GM20431 (cell line): ENCODE measurements at regions not wholly inside any gene's neighbourhood (a gene's known extent, or its start where the extent isn't known, plus 50 kb on each side); places are given as distances from the start of the nearest gene placed in this dataset.
"Not testable (repeated sequence)": the region's sequence is repeated elsewhere in the genome, so short reads cannot be mapped to it uniquely, and the experiment has no call there.

Source experiments
- in situ Hi-C: fragments of 300-500 bp; cut with MseI, MboI; formaldehyde crosslinking; loops from one replicate; pipeline ENCODE4 v1.15.0; 2020; ENCODE audit warnings: low sequenced_read_pairs; ENCODE audit not compliant: unreplicated experiment

- in situ Hi-C loops = no loop called here
These were observed 165.8 kb upstream of the DGKB start for GRCh38 chr7:15068324-15068723.

DNA sequence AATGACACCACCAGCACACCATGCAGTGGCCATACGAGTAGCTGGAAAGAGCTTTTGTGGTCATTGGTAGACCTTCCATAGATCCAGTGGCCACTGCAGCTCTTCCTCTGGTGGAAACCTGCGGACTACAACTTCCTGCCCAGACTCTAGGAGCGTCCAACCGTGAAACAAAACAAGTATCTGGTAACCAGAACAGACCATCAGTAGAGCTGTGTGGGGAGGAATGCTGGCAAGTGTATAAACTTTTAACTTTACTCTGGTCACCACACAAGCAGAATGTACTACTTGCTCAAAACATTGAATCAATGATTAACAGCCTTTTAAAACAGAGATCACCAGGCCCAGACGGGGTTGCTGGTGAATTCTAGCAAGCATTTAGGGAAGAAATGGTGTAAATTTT lies 154.7 kb upstream of the DGKB start:
- in situ Hi-C loops = no loop called here

DNA sequence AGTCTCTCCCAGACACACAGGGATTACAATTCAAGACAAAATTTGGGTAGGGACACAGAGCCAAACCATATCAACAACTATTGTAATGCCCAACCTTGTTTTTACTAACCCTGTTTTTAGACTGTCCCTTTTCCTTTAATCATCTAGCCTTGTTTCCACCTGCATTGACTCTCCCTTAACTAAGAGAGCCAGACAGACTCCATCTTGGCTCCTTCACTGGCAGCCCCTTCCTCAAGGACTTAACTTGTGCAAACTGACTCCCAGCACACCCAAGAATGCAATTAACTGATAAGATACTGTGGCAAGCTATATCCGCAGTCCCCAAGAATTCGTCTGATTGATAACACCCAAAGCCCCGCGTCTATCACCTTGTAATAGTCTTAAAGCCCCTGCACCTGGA lies 151.8 kb upstream of the DGKB start:
- in situ Hi-C loops = not testable (repeated sequence)

- in situ Hi-C loops = no loop called here
These were observed 146.6 kb upstream of the DGKB start for GRCh38 chr7:15049157-15049556.

GRCh38 chr7:15046861-15047260 lies 144.3 kb upstream of the DGKB start:
- in situ Hi-C loops = no loop called here

- in situ Hi-C loops = no loop called here
These were observed 141.4 kb upstream of the DGKB start for GRCh38 chr7:15043931-15044330.

DNA sequence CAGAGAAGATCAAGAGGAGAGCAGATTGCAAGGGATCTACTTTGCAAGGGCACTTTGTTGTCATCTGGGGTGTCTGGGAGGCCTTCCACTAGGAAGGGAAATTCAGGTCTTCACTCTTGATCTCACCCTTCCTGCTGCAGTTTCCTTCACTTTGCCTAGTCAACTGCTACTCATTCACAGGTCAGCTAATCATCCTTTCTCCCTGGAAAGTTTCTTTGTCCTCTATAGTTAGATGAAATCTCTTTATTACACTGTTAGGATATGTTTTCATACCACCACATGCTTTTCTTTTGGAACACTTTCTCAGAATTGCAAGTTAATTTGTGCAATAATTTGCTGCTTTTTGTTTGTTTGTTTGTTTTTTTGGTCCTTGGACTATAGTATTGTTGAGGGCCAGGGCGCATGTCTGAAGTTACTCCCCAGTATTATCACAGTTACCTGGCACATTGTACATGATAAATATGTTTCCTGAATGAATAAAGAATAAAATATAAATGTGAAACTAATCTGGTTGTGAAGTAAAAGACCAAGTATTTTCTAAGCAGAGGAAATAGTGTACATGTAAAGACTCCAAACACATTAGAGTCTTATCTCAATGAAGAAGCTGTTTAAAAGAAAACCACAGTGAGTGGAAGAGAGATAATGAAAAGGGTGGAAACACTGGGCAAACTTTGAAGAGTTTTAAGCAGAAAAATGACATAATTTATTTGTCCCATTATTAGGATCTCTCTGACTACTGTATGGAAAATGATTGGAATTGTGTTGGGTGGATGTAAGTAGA lies 139.9 kb upstream of the DGKB start:
- in situ Hi-C loops = no loop called here

DNA sequence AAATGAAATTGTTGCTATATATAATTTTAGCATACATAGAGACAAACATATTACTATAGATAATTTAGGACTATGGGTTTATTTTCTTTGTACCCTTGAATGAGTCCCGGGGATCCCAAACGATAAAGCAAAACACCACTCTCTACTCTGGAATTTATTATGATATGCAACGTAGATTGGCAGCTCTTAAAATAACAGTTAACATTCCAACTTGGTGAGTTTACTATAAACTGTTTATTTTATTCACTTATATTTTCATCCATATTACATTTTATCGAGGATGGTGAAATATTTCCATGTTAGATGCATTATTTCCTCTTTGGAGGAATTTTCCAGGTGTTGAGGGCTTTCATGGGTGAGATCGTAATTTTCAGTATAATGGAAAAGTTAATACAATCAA lies 138.7 kb upstream of the DGKB start:
- in situ Hi-C loops = no loop called here

DNA sequence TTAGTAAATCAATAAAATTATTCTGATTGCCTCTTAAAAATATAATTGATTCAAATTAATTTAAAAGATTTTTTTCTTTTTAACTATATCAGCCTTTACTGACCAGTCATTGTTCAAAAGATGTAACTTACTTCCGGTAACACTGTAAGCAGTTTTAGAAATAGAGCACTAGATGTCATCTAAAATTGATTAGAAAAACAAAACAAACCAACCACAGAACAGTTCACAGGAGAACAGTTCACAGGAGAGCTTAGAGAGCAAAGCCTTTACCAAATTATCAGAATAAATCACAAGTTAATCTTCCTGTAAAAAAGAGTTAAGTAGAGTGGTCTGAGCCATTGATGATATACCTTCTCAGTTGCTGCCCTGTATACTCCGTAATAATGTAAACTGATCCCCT lies 133.3 kb upstream of the DGKB start:
- in situ Hi-C loops = no loop called here

DNA sequence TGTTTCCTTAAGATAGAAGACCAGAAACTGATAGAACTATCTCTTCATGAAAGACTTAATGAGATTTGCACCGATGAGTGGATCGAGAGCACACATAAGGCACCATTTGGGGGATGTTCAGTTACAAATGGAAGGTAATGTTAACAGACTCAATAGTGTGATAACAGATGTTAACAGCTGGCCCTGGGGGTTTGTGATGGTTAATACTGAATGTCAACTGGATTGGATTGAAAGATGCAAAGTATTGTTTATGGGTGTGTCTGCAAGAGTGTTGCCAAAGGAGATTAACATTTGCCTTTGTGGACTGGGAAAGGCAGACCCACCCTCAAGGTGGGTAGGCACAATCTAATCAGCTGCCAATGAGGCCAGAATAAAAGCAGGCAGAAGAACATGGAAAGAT lies 130.5 kb upstream of the DGKB start:
- in situ Hi-C loops = no loop called here

DNA sequence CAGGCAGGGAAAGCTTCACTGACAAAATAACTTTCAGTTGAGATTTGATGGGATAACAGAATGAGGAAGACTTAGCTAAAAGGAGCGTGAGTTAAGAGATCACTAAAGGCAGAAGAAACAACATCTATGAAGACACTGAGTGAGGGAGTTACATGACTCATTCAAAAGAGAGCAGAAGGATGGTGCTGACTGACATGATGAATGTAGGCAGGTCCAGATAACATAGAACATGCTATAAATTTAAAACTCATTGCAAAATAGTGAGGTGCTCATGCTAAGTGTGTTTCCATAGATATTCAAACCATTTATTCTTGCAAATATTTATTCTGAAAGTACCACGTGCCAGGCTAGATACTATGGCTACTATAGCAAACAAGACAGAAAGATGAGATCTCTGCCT lies 116.4 kb upstream of the DGKB start:
- in situ Hi-C loops = loop anchor here (25.0 kb wide), 1 partner anchor 307 kb away; no protein-coding TSS in a partner anchor

- in situ Hi-C loops = loop anchor here (25.0 kb wide), 1 partner anchor 304 kb away; no protein-coding TSS in a partner anchor
These were observed 114.2 kb upstream of the DGKB start for GRCh38 chr7:15016766-15017165.

DNA sequence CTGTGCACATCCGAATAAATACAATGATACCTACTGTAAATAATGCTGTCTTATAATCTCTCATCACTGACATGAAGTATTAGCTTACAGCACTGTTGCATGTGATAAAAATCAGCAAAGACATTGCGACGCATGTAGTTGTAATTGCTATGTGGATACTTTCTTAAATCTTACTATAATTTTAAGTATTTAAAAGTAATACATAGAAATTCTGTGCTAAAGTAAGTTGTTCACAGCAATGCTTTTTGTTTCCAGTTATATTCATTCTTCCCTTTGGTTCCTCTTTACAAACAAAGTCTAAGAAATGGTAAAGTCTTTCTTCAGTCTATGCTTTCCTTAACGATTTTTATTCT lies 113.7 kb upstream of the DGKB start:
- in situ Hi-C loops = loop anchor here (25.0 kb wide), 1 partner anchor 304 kb away; no protein-coding TSS in a partner anchor

GRCh38 chr7:15015545-15016314 lies 113.2 kb upstream of the DGKB start:
- in situ Hi-C loops = loop anchor here (25.0 kb wide), 1 partner anchor 303 kb away; no protein-coding TSS in a partner anchor

DNA sequence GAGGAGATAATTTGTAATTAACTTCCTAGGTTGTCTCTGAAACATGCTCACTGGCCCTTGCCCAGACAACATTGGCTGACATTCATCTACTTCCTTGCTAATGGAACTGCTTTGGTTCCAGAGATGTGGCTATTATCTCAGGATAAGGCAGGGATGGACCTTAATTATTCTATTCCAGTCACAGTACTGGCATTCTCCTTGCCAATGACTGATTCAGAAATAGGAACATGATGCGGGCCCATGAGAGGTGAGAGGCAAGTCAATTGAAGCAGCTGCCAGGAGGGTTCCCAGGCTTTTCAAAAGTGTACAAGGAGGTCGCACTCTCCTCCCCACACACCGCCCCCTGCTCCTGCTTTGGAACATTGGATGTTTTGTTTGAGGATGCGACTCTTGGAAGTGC lies 109.6 kb upstream of the DGKB start:
- in situ Hi-C loops = loop anchor here (25.0 kb wide), 1 partner anchor 300 kb away; no protein-coding TSS in a partner anchor

GRCh38 chr7:15011289-15011688 lies 108.7 kb upstream of the DGKB start:
- in situ Hi-C loops = loop anchor here (25.0 kb wide), 1 partner anchor 299 kb away; no protein-coding TSS in a partner anchor

DNA sequence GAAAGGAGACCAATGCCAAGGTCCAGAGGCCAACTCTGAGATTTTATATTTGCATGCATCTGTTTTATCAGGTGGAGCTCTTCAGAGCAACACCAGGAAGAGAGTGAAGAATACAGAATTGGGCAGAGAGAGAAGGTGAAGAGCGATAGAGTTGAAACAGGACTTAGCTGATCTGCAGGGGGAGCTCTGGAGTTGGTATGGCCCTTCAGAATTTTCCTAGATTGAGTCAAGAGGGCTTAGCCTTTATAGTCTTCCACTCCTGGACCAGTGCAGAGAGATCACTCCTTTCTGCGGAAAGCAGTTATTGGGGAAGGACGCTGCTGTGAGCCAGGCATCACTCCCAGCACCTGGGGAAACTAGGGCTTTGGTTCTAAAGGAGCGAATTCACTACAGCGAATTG lies 105.0 kb upstream of the DGKB start:
- in situ Hi-C loops = loop anchor here (25.0 kb wide), 1 partner anchor 295 kb away; no protein-coding TSS in a partner anchor

DNA sequence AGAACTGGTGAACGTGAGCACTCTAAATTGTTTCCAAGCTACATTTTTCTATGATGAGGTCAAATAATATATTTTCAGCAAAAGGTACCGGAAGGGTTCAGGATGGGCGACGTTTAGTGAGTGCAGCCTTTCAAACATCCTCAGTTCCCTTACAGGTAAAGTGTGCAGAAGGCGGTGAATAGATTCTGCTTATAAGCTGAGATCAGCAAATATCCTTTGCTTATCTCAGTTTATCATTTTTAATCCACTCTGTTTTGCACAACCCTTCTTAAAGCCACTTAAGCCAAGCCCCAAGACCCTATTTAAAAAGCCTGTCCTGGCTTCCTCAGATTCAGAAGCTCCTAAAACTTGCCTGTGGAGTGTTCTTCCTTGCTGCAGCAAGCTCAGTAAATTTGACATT lies 103.1 kb upstream of the DGKB start:
- in situ Hi-C loops = loop anchor here (25.0 kb wide), 1 partner anchor 293 kb away; no protein-coding TSS in a partner anchor

GRCh38 chr7:15000157-15000556 lies 97.6 kb upstream of the DGKB start:
- in situ Hi-C loops = loop anchor here (25.0 kb wide), 1 partner anchor 288 kb away; no protein-coding TSS in a partner anchor

DNA sequence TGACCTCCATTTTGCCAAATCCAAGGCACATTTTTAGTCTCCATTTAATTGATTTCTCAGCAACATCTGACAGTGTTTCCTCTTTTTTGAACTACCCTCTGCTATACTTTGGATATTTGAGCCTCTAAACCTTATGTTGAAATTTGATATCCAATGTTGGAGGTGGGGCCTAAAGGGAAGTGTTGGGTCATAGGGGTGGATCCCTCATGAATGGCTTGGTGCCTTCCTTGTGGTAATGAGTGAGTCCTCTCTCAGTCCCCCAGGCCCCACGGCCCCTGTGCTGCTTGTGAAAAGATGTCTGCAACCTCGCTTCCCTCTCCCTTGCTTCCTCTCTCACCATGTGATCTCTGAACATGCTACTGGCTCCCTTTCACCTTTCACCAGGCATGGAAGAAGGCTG lies 96.8 kb upstream of the DGKB start:
- in situ Hi-C loops = no loop called here

DNA sequence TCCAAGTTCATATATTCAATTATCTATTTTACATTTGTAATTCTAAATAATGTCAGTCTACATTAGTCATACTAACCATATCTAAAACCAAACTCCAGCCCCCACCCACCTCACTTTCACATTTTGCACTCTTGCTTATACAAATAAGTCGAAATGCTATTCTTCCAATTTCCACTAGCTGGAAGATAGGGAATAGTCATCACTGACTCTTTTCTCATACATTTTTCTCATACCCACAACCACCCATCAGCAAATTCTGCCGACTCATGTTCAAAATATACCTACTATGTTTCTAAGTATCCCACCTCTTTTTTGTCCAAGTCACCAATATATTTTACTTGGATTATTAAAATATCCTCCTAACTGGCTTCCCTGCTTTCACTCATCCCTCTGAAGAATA lies 93.2 kb upstream of the DGKB start:
- in situ Hi-C loops = no loop called here
